Progenitor cell of endocrine pancreas (in vitro differentiated cells): ENCODE measurements at regions not wholly inside any gene's neighbourhood (a gene's known extent, or its start where the extent isn't known, plus 50 kb on each side); places are given as distances from the start of the nearest gene placed in this dataset.
A peak's percentile ranks its signal among the peaks of the same experiment; 100 is the strongest.

ENCODE experiments used
- DNase-seq: peaks from one replicate; pipeline ENCODE4 v3.0.0; 2021; ENCODE audit warnings: low spot score; ENCODE audit not compliant: unreplicated experiment
- H3K27ac Mint-ChIP-seq: 2 replicates; pipeline ENCODE4 v1.8.0; 2021; ENCODE audit warnings: mild to moderate bottlenecking, moderate library complexity, mixed read lengths
- H3K27me3 Mint-ChIP-seq: 2 replicates; pipeline ENCODE4 v1.8.0; 2021; ENCODE audit warnings: mixed read lengths
- H3K36me3 Mint-ChIP-seq: 2 replicates; pipeline ENCODE4 v1.8.0; 2022; ENCODE audit warnings: mixed read lengths; ENCODE audit not compliant: insufficient read depth
- H3K4me1 Mint-ChIP-seq: 2 replicates; pipeline ENCODE4 v1.8.0; 2021; ENCODE audit warnings: low read depth, mixed read lengths
- H3K4me3 Mint-ChIP-seq: 2 replicates; pipeline ENCODE4 v1.8.0; 2021; ENCODE audit warnings: low read depth, mild to moderate bottlenecking, moderate library complexity, mixed read lengths
- H3K9me3 Mint-ChIP-seq: 2 replicates; pipeline ENCODE4 v1.8.0; 2021; ENCODE audit warnings: low read depth, mixed read lengths
- TF ChIP-seq, protein P1 (sequence below): fragments of 200-600 bp; sonication (generic); IDR thresholded peaks from one replicate; pipeline ENCODE4 v1.5.0; 2021; ENCODE audit warnings: antibody characterized with exemption, mild to moderate bottlenecking; ENCODE audit not compliant: unreplicated experiment

DNA sequence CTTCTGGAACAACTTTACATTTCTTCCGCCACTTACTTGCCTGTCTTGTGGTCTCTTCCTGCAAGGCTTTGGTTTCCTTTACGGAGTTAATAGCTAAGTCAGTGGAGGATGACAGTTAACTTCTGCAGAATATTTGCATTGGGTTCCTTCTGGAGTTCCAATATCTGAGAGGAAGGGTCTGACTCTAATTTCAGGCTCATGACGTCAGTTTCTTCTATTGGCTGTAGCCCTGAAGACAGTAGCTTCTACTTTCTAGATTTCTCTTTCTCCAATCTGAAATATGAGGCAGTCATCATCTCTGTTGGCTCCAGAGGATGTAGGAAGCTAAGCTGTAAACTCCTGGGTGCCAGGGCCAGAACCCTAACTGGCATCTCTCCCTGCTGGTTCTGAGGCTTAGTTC lies 76.7 kb downstream of the FRMPD3 start:
- Mint-ChIP-seq H3K9me3 (peaks cover 3% of the 10 kb centered on the region), H3K4me3 (no peak overlapping the region)

DNA sequence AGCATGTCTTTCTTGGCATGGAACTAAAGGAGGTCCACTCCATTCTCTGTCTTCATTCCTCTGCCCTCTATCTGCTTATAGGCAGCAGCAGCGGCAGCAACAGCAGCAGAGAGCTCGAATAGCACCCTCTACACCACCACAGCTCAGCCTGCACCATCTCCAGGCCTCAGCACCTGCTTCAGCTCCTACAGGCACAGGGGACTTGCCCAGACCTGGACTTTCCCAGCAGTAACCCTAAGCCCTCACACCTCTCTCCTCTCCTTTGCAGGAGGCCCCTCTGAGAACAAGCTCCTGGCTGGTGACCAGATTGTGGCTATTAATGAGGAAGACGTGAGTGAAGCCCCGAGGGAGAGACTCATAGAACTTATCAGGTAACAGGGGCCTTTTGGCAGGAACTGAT lies 80.7 kb downstream of the FRMPD3 start:
- no peaks in the 10 kb centered on the region for H3K4me1 Mint-ChIP-seq
- no peak overlapping the region for H3K4me3 Mint-ChIP-seq
- no peaks in the 10 kb centered on the region for H3K36me3 Mint-ChIP-seq

More for the DNA sequence above, 76.7 kb downstream of the FRMPD3 start:
- Mint-ChIP-seq H3K27ac (no peak overlapping the region), H3K36me3 (no peaks in the 10 kb centered on the region), H3K27me3 (no peaks in the 10 kb centered on the region), H3K4me1 (no peaks in the 10 kb centered on the region)
- no peak for DNase-seq
- TF ChIP-seq, protein P1, sequence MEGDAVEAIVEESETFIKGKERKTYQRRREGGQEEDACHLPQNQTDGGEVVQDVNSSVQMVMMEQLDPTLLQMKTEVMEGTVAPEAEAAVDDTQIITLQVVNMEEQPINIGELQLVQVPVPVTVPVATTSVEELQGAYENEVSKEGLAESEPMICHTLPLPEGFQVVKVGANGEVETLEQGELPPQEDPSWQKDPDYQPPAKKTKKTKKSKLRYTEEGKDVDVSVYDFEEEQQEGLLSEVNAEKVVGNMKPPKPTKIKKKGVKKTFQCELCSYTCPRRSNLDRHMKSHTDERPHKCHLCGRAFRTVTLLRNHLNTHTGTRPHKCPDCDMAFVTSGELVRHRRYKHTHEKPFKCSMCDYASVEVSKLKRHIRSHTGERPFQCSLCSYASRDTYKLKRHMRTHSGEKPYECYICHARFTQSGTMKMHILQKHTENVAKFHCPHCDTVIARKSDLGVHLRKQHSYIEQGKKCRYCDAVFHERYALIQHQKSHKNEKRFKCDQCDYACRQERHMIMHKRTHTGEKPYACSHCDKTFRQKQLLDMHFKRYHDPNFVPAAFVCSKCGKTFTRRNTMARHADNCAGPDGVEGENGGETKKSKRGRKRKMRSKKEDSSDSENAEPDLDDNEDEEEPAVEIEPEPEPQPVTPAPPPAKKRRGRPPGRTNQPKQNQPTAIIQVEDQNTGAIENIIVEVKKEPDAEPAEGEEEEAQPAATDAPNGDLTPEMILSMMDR, result no peak

DNA sequence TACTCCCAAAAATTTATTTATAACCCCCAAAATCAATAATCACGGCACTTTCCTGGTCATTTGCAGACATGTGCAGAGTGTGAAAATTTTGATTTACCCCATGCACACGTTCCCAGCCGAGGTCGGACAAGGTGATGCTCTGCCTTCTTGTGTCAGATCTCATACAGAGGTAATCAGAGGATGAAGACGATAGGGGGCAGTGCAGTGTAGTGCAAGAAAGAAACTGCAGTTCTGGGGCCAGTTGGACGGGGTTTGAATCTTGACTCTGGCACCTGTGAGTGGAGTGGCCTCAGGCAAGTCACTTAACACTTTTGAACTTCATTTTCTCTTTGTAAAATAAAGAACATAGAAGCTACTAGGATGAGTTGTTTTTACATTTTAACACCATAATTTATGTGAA lies 88.4 kb downstream of the FRMPD3 start:
- H3K4me3 Mint-ChIP-seq, result no peak overlapping the region
- peaks cover 15% of the 10 kb centered on the region for H3K4me1 Mint-ChIP-seq
- H3K27me3 Mint-ChIP-seq, result peaks cover 3% of the 10 kb centered on the region
- TF ChIP-seq, protein P1, result peak; percentile 48
- no peaks in the 10 kb centered on the region for H3K36me3 Mint-ChIP-seq
- no peak for DNase-seq
- H3K27ac Mint-ChIP-seq, result no peak overlapping the region
- peaks cover 11% of the 10 kb centered on the region for H3K9me3 Mint-ChIP-seq

More for the DNA sequence above, 80.7 kb downstream of the FRMPD3 start:
- no peak for DNase-seq
- TF ChIP-seq, protein P1, result no peak
- H3K9me3 Mint-ChIP-seq, result peaks cover 7% of the 10 kb centered on the region
- peaks cover 3% of the 10 kb centered on the region for H3K27me3 Mint-ChIP-seq
- no peak overlapping the region for H3K27ac Mint-ChIP-seq

GRCh38 chrX:107541244-107541643 lies 87.1 kb upstream of the PRPS1 start:
- H3K9me3 Mint-ChIP-seq, result peaks cover 12% of the 10 kb centered on the region
- TF ChIP-seq, protein P1, result no peak
- peaks cover 17% of the 10 kb centered on the region for H3K4me1 Mint-ChIP-seq
- H3K27ac Mint-ChIP-seq, result peak overlapping the region; percentile 82
- H3K27me3 Mint-ChIP-seq, result no peaks in the 10 kb centered on the region
- H3K36me3 Mint-ChIP-seq, result no peaks in the 10 kb centered on the region
- no peak for DNase-seq
- H3K4me3 Mint-ChIP-seq, result no peak overlapping the region

DNA sequence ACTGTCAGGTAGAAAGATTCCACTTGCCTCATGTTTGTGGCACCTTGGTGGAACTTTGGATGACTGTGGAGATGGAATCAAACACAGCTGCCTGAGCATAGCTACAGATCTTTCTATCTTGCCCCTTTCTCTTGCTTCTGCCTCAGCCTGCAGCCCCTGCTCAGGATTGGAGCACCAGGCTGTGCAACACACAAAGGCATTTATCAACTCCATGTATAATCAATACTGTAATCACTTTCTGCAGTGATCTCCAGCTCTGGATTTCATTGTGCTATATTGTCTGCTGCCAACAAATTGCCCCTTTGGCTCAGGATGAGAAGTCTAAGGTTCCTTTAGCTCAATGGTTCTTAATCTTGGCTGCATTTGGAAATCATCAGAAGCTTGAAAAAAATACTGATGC lies 86.3 kb upstream of the PRPS1 start:
- Mint-ChIP-seq H3K27ac (peak overlapping the region; percentile 50), H3K9me3 (peaks cover 12% of the 10 kb centered on the region), H3K36me3 (no peaks in the 10 kb centered on the region), H3K27me3 (no peaks in the 10 kb centered on the region), H3K4me3 (no peak overlapping the region), H3K4me1 (peaks cover 17% of the 10 kb centered on the region)
- TF ChIP-seq, protein P1, result no peak
- no peak for DNase-seq
